ENCODE measurements at regions not wholly inside any gene's neighbourhood (a gene's known extent, or its start where the extent isn't known, plus 50 kb on each side); places are given as distances from the start of the nearest gene placed in this dataset.
"Not testable (repeated sequence)": the region's sequence is repeated elsewhere in the genome, so short reads cannot be mapped to it uniquely, and the experiment has no call there.

- DNase-seq (ENCODE audit: insufficient read length, low spot score) (no peak), FAIRE-seq (no peak)
- TF ChIP-seq CTCF (IDR thresholded peaks at IDR 0.05; ENCODE audit: insufficient read depth, missing control alignments) = no peak
Measured at GRCh38 chr3:81086348-81086747, 675.1 kb downstream of the GBE1 start.

GRCh38 chr3:81080608-81081007 lies 680.8 kb downstream of the GBE1 start:
- DNase-seq (ENCODE audit: insufficient read length, low spot score) (no peak), FAIRE-seq (no peak)
- no peak for TF ChIP-seq CTCF (IDR thresholded peaks at IDR 0.05; ENCODE audit: insufficient read depth, missing control alignments)

GRCh38 chr3:81072591-81072990 lies 688.9 kb downstream of the GBE1 start:
- no peak for DNase-seq (ENCODE audit: insufficient read length, low spot score)
- no peak for TF ChIP-seq CTCF (IDR thresholded peaks at IDR 0.05; ENCODE audit: insufficient read depth, missing control alignments)
- no peak for FAIRE-seq

- no peak for DNase-seq (ENCODE audit: insufficient read length, low spot score)
- no peak for FAIRE-seq
- no peak for TF ChIP-seq CTCF (IDR thresholded peaks at IDR 0.05; ENCODE audit: insufficient read depth, missing control alignments)
Measured at GRCh38 chr3:81068546-81068945, 692.9 kb downstream of the GBE1 start.

- TF ChIP-seq CTCF (IDR thresholded peaks at IDR 0.05; ENCODE audit: insufficient read depth, missing control alignments) = no peak
- no peak for DNase-seq (ENCODE audit: insufficient read length, low spot score)
- no peak for FAIRE-seq
Measured at GRCh38 chr3:81063896-81064295, 697.5 kb downstream of the GBE1 start.

GRCh38 chr3:81051133-81051532 lies 710.3 kb downstream of the GBE1 start:
- FAIRE-seq; DNase-seq (ENCODE audit: insufficient read length, low spot score): not testable (repeated sequence)

- FAIRE-seq = no peak
- TF ChIP-seq CTCF (IDR thresholded peaks at IDR 0.05; ENCODE audit: insufficient read depth, missing control alignments) = no peak
Measured at GRCh38 chr3:81048058-81048665, 713.3 kb downstream of the GBE1 start.

GRCh38 chr3:81045976-81046375 lies 715.5 kb downstream of the GBE1 start:
- no peak for FAIRE-seq
- no peak for TF ChIP-seq CTCF (IDR thresholded peaks at IDR 0.05; ENCODE audit: insufficient read depth, missing control alignments)
- no peak for DNase-seq (ENCODE audit: insufficient read length, low spot score)

More at GRCh38 chr3:81048058-81048665, 713.3 kb downstream of the GBE1 start:
- DNase-seq (ENCODE audit: insufficient read length, low spot score) = no peak
